Astrocyte of the cerebellum (primary cell): ENCODE measurements at regions not wholly inside any gene's neighbourhood (a gene's known extent, or its start where the extent isn't known, plus 50 kb on each side); places are given as distances from the start of the nearest gene placed in this dataset.

Experiments
- DNase-seq: peaks from one replicate; pipeline ENCODE4 v3.0.0-alpha.2; 2011; ENCODE audit warnings: low read depth
- H3K4me3 ChIP-seq: 2 replicates; pipeline ENCODE4 v1.5.1; 2011; ENCODE audit warnings: mild to moderate bottlenecking, low read depth, low read length, moderate library complexity
- in situ Hi-C: cut with HindIII; loops from 2 replicates; pipeline ENCODE4 v1.10.0; 2017; ENCODE audit warnings: low sequenced_read_pairs
- TF ChIP-seq, protein P1 (sequence below): IDR thresholded peaks from 2 replicates; pipeline ENCODE4 v1.5.1; 2012; ENCODE audit warnings: low read length, low read depth, moderate library complexity, mild to moderate bottlenecking; ENCODE audit errors: missing control alignments

DNA sequence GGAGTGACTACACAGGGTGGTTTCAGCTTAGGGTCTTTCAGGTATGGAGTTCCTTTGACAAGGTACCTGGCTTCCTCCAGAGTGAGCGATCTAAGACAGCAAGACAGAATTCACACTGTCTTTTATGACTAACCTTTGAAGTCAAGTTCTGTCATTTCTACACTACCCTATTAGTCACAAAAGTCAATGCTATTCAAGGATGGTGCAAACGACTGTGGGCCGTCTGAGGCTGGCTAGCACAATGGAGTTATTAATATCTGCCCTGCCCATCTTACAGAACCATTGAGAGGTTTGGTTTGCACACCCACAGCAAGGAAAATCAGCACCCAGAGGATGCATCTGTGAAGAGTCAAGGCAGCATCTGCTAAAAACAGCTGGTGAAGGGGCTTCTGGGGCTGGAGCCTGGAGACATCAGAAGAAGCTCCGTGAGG, 62.9 kb upstream of the XCR1 start:
- in situ Hi-C loops: loop anchor here (25.0 kb wide), 1 partner anchor 153 kb away; the partner anchor contains the start of gene CXCR6
- no peak for DNase-seq
- TF ChIP-seq, protein P1, sequence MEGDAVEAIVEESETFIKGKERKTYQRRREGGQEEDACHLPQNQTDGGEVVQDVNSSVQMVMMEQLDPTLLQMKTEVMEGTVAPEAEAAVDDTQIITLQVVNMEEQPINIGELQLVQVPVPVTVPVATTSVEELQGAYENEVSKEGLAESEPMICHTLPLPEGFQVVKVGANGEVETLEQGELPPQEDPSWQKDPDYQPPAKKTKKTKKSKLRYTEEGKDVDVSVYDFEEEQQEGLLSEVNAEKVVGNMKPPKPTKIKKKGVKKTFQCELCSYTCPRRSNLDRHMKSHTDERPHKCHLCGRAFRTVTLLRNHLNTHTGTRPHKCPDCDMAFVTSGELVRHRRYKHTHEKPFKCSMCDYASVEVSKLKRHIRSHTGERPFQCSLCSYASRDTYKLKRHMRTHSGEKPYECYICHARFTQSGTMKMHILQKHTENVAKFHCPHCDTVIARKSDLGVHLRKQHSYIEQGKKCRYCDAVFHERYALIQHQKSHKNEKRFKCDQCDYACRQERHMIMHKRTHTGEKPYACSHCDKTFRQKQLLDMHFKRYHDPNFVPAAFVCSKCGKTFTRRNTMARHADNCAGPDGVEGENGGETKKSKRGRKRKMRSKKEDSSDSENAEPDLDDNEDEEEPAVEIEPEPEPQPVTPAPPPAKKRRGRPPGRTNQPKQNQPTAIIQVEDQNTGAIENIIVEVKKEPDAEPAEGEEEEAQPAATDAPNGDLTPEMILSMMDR: no peak
- H3K4me3 ChIP-seq: no peak overlapping the region

DNA sequence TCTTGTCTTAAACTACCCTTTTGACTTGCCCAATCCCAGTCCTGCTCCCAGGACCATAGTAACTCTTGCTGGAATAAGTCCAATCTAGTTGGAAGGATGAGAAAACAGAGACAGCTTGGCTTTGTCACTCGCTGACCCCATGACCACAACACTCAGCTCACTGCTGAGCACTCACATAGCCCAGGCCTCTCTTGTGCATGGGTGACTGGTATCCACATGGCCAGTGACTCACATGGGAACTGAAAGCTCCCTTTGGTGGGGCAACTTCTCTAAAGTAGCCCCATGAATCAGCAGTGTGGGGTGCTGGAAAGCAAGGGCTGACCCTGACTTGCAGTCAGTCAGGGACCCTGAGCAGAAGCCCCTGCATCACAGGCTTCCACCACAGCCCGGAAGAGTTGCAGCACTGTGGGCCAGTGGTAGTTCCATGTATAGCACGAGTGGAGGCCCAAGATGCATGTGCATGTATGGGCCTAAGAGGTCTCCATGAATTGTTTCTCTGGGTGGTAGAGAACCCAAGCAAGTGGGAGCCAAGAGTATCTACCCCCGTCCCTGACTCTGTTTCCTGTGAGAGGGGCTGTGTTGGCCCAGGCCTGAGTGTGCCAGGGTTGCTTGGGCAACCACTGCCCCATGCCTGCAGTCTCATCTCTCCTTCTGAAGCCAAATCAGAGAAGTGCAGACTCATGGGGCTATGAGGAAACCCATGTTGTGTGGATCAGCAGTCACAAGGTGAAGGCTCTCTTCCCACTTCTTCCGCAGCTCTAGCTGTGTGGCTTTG, 62.1 kb upstream of the XCR1 start:
- peak; percentile 23 for DNase-seq
- in situ Hi-C loops: loop anchor here (25.0 kb wide), 1 partner anchor 152 kb away; the partner anchor contains the start of gene CXCR6

DNA sequence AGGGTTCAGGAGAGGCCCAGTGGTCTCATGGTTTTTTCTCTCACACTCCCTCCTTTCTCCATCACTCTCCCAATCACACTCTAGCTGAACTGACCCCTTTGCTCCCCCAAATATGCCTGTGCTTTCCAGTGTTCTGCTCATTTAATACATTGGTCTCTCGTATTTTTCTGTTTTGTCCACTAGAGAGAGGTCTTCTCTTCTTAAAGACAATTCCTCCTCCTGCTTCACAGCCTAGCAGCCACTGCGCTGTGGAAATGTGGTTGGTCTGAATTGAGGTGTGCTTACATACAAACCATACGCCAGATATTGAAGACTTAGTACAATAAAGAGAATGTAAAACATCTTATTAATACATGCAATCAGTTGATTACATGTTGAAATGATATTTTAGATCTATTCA, 60.6 kb upstream of the XCR1 start:
- H3K4me3 ChIP-seq: no peak overlapping the region
- DNase-seq: peak; percentile 18
- in situ Hi-C loops: loop anchor here (25.0 kb wide), 1 partner anchor 151 kb away; the partner anchor contains the start of gene CXCR6
- TF ChIP-seq, protein P1: peak; percentile 32

More for the DNA sequence above, 62.1 kb upstream of the XCR1 start:
- no peak overlapping the region for H3K4me3 ChIP-seq
- TF ChIP-seq, protein P1: no peak

DNA sequence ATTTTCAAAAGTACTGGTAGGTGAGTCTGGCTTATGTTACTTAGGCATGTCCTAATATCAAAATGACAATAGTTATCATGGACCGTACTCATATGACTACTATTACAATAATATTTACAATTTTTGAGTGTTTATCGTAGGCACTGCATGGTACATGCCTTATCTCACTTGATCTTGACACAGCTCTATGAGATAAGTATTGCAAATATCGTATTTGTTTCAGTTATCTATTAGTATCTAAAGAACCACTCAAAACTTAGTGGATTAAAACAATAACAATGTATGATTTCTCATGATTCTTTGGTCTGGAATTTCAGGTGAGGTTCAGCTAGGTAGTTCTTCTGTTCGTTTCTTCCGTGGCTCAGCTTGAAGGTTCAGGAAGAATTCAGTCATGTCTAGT, 59.7 kb upstream of the XCR1 start:
- in situ Hi-C loops: loop anchor here (25.0 kb wide), 1 partner anchor 150 kb away; the partner anchor contains the start of gene CXCR6
- no peak for DNase-seq
- no peak overlapping the region for H3K4me3 ChIP-seq
- TF ChIP-seq, protein P1: no peak

DNA sequence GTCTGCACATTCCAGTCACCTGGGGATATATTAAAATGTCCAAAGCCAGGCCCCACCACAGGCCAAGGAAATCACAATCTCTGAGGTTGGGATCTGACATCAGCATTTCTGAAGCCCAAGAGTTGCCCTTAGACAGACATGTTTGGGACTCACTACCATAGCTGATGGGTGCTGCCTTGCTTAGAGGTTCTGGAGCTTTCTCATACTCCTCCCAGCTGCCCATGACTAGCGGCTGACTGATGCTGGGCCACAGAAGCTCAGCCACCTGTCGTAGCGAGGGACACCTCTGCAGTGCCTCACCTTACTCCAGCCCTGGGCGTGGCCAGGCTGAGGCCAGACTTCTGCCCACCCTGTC, 58.8 kb upstream of the XCR1 start:
- TF ChIP-seq, protein P1: no peak
- H3K4me3 ChIP-seq: no peak overlapping the region
- DNase-seq: no peak
- in situ Hi-C loops: loop anchor here (25.0 kb wide), 1 partner anchor 149 kb away; the partner anchor contains the start of gene CXCR6

DNA sequence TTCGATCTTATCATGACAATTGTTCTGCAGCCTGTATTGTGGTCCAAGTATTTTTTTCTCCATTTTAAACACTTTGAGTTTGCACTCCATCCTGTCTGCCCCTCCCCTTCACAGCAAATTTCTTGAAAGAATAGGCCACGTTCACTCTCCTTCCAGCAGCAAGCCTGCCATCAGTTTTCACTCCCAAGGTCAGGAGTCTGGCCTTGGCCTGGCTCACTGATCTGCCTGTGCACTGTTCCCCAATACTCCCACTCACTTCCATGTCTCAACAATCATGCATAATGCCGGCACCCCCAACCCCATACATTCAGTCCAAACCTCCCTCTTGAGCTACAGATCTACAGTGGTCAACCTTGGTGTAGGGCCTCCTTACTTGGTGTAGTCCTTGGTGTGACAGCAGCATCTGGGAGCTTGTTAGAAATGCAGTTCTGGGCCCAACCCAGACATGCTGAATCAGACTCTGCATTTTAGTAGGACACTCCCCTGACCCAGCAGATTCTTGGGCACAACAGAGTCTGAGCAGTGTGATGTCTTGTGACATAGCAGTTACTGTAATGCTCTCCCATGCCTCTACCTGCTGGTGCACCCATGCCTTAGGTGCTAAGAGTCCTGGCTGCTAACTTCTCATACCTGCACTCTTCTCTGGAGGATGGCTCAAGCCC, 58.3 kb upstream of the XCR1 start:
- H3K4me3 ChIP-seq: no peak overlapping the region
- in situ Hi-C loops: loop anchor here (25.0 kb wide), 1 partner anchor 148 kb away; the partner anchor contains the start of gene CXCR6
- DNase-seq: no peak
- TF ChIP-seq, protein P1: no peak
